AG09319 (cell line): ENCODE measurements at regions not wholly inside any gene's neighbourhood (a gene's known extent, or its start where the extent isn't known, plus 50 kb on each side); places are given as distances from the start of the nearest gene placed in this dataset.

ENCODE experiments used
- DNase-seq: peaks from one replicate; pipeline ENCODE4 v3.0.0-alpha.2; 2010; ENCODE audit warnings: low read depth; ENCODE audit errors: extremely low read depth
- TF ChIP-seq, protein P1 (sequence below): IDR thresholded peaks from 2 replicates; pipeline ENCODE4 v1.5.1; 2011; ENCODE audit warnings: low read depth, mild to moderate bottlenecking, inconsistent platforms, low read length, moderate library complexity

DNA sequence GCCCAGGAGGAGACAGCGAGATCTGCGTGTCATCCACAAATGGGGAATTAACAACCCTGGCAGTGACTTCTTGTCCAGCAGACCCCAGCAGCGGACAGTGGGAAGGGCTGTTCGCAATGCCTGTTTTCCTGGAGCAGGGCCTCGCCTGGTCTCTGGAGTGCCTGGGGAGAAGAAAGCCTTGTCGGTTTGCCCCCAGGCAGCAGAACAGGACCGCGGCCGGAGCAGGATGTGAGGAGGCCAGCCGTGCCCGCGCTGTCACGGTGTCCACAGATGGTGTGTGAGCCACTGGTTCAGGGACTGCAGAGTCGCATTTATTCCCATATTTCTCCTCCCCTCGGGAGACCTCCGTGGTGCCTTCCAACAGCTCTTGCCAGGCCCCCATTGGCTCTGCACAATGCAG lies 68.5 kb upstream of the GSE1 start:
- TF ChIP-seq, protein P1, sequence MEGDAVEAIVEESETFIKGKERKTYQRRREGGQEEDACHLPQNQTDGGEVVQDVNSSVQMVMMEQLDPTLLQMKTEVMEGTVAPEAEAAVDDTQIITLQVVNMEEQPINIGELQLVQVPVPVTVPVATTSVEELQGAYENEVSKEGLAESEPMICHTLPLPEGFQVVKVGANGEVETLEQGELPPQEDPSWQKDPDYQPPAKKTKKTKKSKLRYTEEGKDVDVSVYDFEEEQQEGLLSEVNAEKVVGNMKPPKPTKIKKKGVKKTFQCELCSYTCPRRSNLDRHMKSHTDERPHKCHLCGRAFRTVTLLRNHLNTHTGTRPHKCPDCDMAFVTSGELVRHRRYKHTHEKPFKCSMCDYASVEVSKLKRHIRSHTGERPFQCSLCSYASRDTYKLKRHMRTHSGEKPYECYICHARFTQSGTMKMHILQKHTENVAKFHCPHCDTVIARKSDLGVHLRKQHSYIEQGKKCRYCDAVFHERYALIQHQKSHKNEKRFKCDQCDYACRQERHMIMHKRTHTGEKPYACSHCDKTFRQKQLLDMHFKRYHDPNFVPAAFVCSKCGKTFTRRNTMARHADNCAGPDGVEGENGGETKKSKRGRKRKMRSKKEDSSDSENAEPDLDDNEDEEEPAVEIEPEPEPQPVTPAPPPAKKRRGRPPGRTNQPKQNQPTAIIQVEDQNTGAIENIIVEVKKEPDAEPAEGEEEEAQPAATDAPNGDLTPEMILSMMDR = no peak
- no peak for DNase-seq

DNA sequence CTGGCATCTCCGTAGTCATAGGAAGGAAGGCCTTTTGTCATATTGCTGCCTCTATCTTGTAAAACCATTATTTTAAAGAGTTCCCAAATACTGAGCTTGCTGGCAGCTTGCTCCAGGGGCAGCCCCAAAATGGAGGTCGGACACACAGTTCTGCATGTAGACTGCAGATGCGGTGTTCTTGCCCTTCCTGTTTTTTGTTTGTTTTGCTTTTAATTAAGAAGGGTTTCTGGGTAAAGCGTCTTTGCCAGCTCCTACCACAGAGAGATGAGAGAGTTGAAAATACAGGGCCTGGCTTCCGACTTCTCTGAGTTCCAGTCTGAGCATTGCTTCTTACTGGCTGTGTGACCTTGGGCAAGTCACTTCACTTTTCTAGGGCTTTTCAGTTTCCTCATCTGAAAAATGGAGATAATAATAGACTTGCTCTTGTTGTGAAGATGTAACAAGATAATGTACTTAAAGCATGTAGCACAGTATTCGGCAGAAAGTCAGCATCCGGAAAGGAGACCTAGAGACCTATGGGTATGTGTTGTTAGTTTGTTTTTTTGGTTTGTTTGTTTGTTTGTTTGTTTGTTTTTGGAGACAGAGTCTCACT lies 67.8 kb upstream of the GSE1 start:
- no peak for DNase-seq
- TF ChIP-seq, protein P1 = no peak

DNA sequence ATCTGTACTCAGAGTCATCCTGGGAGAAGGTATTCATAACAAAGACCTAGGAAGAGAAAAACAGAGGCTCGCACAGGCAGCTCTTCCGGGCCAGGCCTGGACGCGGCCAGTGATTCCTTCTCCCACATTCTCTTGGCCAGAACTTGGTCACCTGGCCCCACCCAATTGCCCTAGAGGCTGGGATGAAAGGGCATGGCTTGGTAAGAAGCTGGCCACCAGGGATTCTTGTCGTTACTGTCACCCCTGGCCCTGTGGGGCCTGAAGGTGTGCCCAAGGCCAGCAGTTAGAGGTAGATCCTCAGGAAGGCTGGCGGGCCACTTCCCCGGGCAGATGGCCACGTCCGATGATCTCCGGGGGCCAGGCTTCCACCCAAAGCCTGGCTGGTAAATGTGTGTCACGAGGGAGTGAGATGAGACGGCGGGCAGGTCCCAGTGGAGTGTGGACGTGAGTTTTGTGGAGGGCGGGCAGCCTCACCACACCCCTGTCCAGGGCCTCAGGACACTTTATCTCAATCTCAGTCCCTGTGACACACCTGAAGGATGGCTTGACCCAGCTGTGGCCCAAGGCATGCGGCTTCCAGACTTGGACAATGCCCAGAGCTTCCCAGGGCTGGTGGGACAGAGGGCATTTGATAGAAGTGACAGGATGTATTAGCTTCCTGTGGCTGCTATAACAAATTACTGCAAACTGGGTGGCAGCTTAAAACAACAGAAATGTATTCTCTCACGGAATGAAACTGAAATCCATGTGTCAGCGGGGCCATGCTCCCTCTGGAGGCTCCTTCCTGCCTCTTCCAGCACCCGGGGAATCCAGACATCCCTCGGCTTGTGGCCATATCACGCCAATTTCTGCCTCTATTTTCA lies 66.3 kb upstream of the GSE1 start:
- TF ChIP-seq, protein P1 = no peak
- DNase-seq = no peak

DNA sequence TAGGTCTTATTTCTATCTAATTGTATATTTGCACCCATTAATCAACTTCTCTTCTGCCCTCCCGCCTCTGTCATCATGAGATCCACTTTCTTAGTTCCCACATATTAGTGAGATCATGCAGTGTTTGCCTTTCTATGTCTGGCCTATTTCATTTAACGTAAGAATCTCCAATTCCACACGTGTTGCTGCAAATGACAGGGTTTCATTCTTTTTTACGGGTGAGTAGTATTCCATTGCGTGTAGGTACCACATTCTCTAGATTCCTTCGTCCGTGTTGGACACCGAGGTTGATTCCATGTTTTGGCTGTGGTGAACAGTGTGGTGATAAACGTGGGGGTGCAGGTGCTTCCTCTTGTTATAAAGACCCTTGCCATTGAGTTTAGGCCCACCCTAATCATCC lies 64.7 kb upstream of the GSE1 start:
- no peak for DNase-seq
- TF ChIP-seq, protein P1 = no peak

DNA sequence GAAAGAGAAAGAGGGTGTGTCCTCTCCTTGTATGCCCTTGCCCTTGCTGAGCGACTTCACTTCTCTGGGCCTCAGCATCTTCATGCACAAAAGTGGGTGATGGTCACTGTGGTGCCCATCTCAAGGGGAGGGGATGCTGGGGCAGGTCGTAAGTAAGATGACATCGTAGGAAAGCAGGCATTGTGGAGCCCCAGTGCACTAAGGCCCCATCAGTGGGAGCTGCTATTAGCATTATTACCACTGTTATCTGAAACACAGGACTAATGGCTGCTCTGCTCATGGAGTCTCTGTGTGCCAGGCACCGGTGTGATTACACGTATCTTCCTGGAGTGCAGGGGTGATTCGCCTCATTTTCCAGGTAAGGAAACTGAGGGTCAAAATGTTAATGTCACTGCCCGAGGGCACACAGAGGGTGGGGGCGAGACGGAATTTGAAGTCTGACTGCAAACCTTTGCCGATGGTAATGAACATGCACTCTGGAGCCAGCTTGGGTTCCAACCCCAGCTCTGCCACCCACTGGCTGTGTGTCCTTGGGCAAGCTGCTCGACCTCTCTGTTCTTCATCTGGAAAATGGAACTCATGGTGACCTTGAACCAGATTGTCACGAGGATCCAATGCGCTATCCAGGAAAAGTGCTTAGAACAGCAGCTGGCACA lies 63.2 kb upstream of the GSE1 start:
- no peak for DNase-seq
- TF ChIP-seq, protein P1 = no peak

DNA sequence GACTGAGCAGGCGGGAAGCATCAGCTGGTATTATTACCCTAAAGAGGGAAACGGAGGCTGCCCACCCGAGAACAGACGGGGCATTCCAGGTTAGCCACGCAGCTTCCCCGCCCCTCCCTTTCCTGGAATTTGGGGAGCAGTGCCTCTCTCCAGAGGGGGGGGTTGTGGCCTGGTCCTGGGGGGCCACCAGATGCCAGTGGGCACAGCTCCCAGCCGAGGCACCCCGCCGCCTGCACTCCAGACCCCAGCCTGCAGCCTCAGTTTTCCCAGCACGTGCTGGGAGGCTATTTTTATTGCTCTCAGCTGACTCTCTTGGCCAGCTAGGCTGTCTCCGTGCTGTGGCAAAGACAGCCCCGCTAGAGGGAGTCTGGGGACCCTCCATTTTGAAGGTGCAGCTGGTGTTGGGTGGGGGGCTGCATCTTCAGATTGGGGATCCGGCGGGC lies 62.7 kb upstream of the GSE1 start:
- DNase-seq = no peak
- TF ChIP-seq, protein P1 = no peak; the same call in none of the 2 replicates
